Chondrocyte (in vitro differentiated cells): ENCODE measurements at regions not wholly inside any gene's neighbourhood (a gene's known extent, or its start where the extent isn't known, plus 50 kb on each side); places are given as distances from the start of the nearest gene placed in this dataset.

ENCODE experiments used
- DNase-seq: peaks from one replicate; pipeline ENCODE4 v3.0.0; 2021; ENCODE audit warnings: mixed read lengths, low spot score
- H3K27ac Mint-ChIP-seq: one replicate; pipeline ENCODE4 v1.8.0; 2021; ENCODE audit warnings: mild to moderate bottlenecking, moderate library complexity, mixed read lengths; ENCODE audit not compliant: unreplicated experiment
- H3K27me3 Mint-ChIP-seq: 2 replicates; pipeline ENCODE4 v1.8.0; 2021; ENCODE audit warnings: low read depth, mixed read lengths
- H3K36me3 Mint-ChIP-seq: 2 replicates; pipeline ENCODE4 v1.8.0; 2021; ENCODE audit warnings: low read depth, mixed read lengths
- H3K4me1 Mint-ChIP-seq: 2 replicates; pipeline ENCODE4 v1.8.0; 2021; ENCODE audit warnings: low read depth, mild to moderate bottlenecking, mixed read lengths
- H3K4me3 Mint-ChIP-seq: one replicate; pipeline ENCODE4 v1.8.0; 2021; ENCODE audit warnings: mild to moderate bottlenecking, moderate library complexity, mixed read lengths; ENCODE audit not compliant: unreplicated experiment
- H3K9me3 Mint-ChIP-seq: 2 replicates; pipeline ENCODE4 v1.8.0; 2021; ENCODE audit warnings: low read depth, mixed read lengths
- TF ChIP-seq, protein P1 (sequence below): fragments of 200-600 bp; sonication (generic); IDR thresholded peaks from 2 replicates; pipeline ENCODE4 v1.5.0; 2021; ENCODE audit warnings: antibody characterized with exemption, mild to moderate bottlenecking, moderate library complexity

GRCh38 chr4:153852501-153852900 is 63.6 kb upstream of the SFRP2 start:
- TF ChIP-seq, protein P1, sequence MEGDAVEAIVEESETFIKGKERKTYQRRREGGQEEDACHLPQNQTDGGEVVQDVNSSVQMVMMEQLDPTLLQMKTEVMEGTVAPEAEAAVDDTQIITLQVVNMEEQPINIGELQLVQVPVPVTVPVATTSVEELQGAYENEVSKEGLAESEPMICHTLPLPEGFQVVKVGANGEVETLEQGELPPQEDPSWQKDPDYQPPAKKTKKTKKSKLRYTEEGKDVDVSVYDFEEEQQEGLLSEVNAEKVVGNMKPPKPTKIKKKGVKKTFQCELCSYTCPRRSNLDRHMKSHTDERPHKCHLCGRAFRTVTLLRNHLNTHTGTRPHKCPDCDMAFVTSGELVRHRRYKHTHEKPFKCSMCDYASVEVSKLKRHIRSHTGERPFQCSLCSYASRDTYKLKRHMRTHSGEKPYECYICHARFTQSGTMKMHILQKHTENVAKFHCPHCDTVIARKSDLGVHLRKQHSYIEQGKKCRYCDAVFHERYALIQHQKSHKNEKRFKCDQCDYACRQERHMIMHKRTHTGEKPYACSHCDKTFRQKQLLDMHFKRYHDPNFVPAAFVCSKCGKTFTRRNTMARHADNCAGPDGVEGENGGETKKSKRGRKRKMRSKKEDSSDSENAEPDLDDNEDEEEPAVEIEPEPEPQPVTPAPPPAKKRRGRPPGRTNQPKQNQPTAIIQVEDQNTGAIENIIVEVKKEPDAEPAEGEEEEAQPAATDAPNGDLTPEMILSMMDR = no peak
- Mint-ChIP-seq H3K36me3 (peaks cover 2% of the 10 kb centered on the region), H3K9me3 (peaks cover 40% of the 10 kb centered on the region), H3K4me3 (no peak overlapping the region), H3K27me3 (peaks cover 3% of the 10 kb centered on the region), H3K4me1 (peaks cover 14% of the 10 kb centered on the region), H3K27ac (no peak overlapping the region)
- no peak for DNase-seq

GRCh38 chr4:153850533-153851280 is 61.8 kb upstream of the SFRP2 start:
- no peak overlapping the region for H3K27ac Mint-ChIP-seq
- peaks cover 22% of the 10 kb centered on the region for H3K9me3 Mint-ChIP-seq
- TF ChIP-seq, protein P1 = no peak
- H3K36me3 Mint-ChIP-seq = peaks cover 2% of the 10 kb centered on the region
- no peak overlapping the region for H3K4me3 Mint-ChIP-seq
- H3K27me3 Mint-ChIP-seq = no peaks in the 10 kb centered on the region
- peaks cover 18% of the 10 kb centered on the region for H3K4me1 Mint-ChIP-seq
- no peak for DNase-seq

DNA sequence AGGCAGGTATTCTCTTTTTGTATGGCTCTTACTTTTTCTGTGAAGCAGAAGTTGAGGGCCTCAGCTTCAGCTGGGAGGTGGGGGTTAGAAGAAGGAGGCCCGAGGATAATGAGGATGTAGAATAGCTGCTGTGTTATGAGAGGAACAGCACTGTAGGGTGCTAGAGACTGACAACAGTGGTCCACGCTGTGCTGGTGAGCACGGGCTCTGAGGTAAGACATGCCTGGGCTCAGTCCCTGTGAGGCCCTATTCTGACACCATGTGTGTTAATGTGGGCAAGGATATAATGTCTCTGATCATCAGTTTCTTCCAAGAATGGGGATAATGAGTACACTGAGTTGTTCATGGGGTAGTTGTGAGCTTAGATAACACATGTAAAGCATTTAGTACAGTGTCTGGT is 55.3 kb upstream of the SFRP2 start:
- no peaks in the 10 kb centered on the region for H3K27me3 Mint-ChIP-seq
- TF ChIP-seq, protein P1 = no peak
- peaks cover 9% of the 10 kb centered on the region for H3K9me3 Mint-ChIP-seq
- H3K36me3 Mint-ChIP-seq = no peaks in the 10 kb centered on the region
- DNase-seq = no peak
- H3K27ac Mint-ChIP-seq = no peak overlapping the region
- H3K4me3 Mint-ChIP-seq = no peak overlapping the region
- H3K4me1 Mint-ChIP-seq = peaks cover 8% of the 10 kb centered on the region
